Neural crest cell (in vitro differentiated cells): ENCODE measurements at regions not wholly inside any gene's neighbourhood (a gene's known extent, or its start where the extent isn't known, plus 50 kb on each side); places are given as distances from the start of the nearest gene placed in this dataset.

Source experiments
- DNase-seq: peaks from one replicate; pipeline ENCODE4 v3.0.0; 2021; ENCODE audit warnings: low read depth, mixed read lengths, low spot score
- H3K27ac Mint-ChIP-seq: one replicate; pipeline ENCODE4 v1.8.0; 2021; ENCODE audit warnings: mild to moderate bottlenecking, mixed read lengths; ENCODE audit not compliant: unreplicated experiment
- H3K27me3 Mint-ChIP-seq: 2 replicates; pipeline ENCODE4 v1.8.0; 2021; ENCODE audit warnings: low read depth, mild to moderate bottlenecking, mixed read lengths
- H3K36me3 Mint-ChIP-seq: 2 replicates; pipeline ENCODE4 v1.8.0; 2021; ENCODE audit warnings: low read depth, mild to moderate bottlenecking, mixed read lengths
- H3K4me1 Mint-ChIP-seq: 2 replicates; pipeline ENCODE4 v1.8.0; 2021; ENCODE audit warnings: mixed read lengths
- H3K4me3 Mint-ChIP-seq: one replicate; pipeline ENCODE4 v1.8.0; 2021; ENCODE audit warnings: mild to moderate bottlenecking, mixed read lengths
- H3K9me3 Mint-ChIP-seq: 2 replicates; pipeline ENCODE4 v1.8.0; 2021; ENCODE audit warnings: mixed read lengths
- CTCF ChIP-seq: fragments of 200-600 bp; sonication (generic); conservative IDR thresholded peaks from 2 replicates; pipeline ENCODE4 v1.5.0; 2021; ENCODE audit warnings: antibody characterized with exemption, mild to moderate bottlenecking

GRCh38 chr2:192828947-192829346, 634.2 kb upstream of the TMEFF2 start:
- H3K4me3 Mint-ChIP-seq: no peak overlapping the region
- no peaks in the 10 kb centered on the region for H3K9me3 Mint-ChIP-seq
- no peak for DNase-seq
- H3K27ac Mint-ChIP-seq: no peak overlapping the region
- TF ChIP-seq CTCF: no peak
- H3K36me3 Mint-ChIP-seq: no peaks in the 10 kb centered on the region
- no peaks in the 10 kb centered on the region for H3K27me3 Mint-ChIP-seq
- H3K4me1 Mint-ChIP-seq: no peaks in the 10 kb centered on the region

GRCh38 chr2:192828175-192828574, 633.4 kb upstream of the TMEFF2 start:
- Mint-ChIP-seq H3K4me1 (no peaks in the 10 kb centered on the region), H3K27me3 (no peaks in the 10 kb centered on the region), H3K4me3 (no peak overlapping the region), H3K27ac (no peak overlapping the region), H3K9me3 (no peaks in the 10 kb centered on the region), H3K36me3 (no peaks in the 10 kb centered on the region)
- no peak for TF ChIP-seq CTCF
- DNase-seq: no peak

GRCh38 chr2:192827735-192828134, 633.0 kb upstream of the TMEFF2 start:
- TF ChIP-seq CTCF: no peak
- H3K4me1 Mint-ChIP-seq: no peaks in the 10 kb centered on the region
- no peaks in the 10 kb centered on the region for H3K27me3 Mint-ChIP-seq
- H3K4me3 Mint-ChIP-seq: no peak overlapping the region
- no peak for DNase-seq
- no peaks in the 10 kb centered on the region for H3K36me3 Mint-ChIP-seq
- no peaks in the 10 kb centered on the region for H3K9me3 Mint-ChIP-seq
- no peak overlapping the region for H3K27ac Mint-ChIP-seq

- H3K27ac Mint-ChIP-seq: no peak overlapping the region
These were observed 619.6 kb upstream of the TMEFF2 start for GRCh38 chr2:192814376-192814775.

GRCh38 chr2:192813341-192813740, 618.6 kb upstream of the TMEFF2 start:
- Mint-ChIP-seq H3K4me1 (peaks cover 11% of the 10 kb centered on the region), H3K27ac (no peak overlapping the region), H3K36me3 (no peaks in the 10 kb centered on the region), H3K9me3 (peaks cover 4% of the 10 kb centered on the region), H3K27me3 (no peaks in the 10 kb centered on the region), H3K4me3 (no peak overlapping the region)
- no peak for DNase-seq
- no peak for TF ChIP-seq CTCF

More at GRCh38 chr2:192814376-192814775, 619.6 kb upstream of the TMEFF2 start:
- H3K9me3 Mint-ChIP-seq: peaks cover 3% of the 10 kb centered on the region
- no peak for TF ChIP-seq CTCF
- no peak overlapping the region for H3K4me3 Mint-ChIP-seq
- H3K4me1 Mint-ChIP-seq: peaks cover 11% of the 10 kb centered on the region
- no peak for DNase-seq
- H3K27me3 Mint-ChIP-seq: no peaks in the 10 kb centered on the region
- H3K36me3 Mint-ChIP-seq: no peaks in the 10 kb centered on the region

GRCh38 chr2:192809173-192809572, 614.4 kb upstream of the TMEFF2 start:
- no peak overlapping the region for H3K27ac Mint-ChIP-seq
- DNase-seq: no peak
- no peak overlapping the region for H3K4me3 Mint-ChIP-seq
- no peaks in the 10 kb centered on the region for H3K36me3 Mint-ChIP-seq
- H3K4me1 Mint-ChIP-seq: no peaks in the 10 kb centered on the region
- no peaks in the 10 kb centered on the region for H3K27me3 Mint-ChIP-seq
- peaks cover 4% of the 10 kb centered on the region for H3K9me3 Mint-ChIP-seq
- TF ChIP-seq CTCF: no peak
